Endodermal cell (in vitro differentiated cells): ENCODE measurements at regions not wholly inside any gene's neighbourhood (a gene's known extent, or its start where the extent isn't known, plus 50 kb on each side); places are given as distances from the start of the nearest gene placed in this dataset.
A peak's percentile ranks its signal among the peaks of the same experiment; 100 is the strongest.

Experiments
- DNase-seq: peaks from one replicate; pipeline ENCODE4 v3.0.0-alpha.2; 2017
- H3K27ac ChIP-seq: 2 replicates; pipeline ENCODE4 v1.5.1; 2013; ENCODE audit warnings: mild to moderate bottlenecking, low read depth, low read length, moderate library complexity
- H3K27me3 ChIP-seq: 2 replicates; pipeline ENCODE4 v1.6.1; 2013; ENCODE audit warnings: mild to moderate bottlenecking, low read length, moderate library complexity; ENCODE audit not compliant: insufficient read depth, control insufficient read depth, poor library complexity, severe bottlenecking
- H3K36me3 ChIP-seq: 2 replicates; pipeline ENCODE4 v1.7.0; 2013; ENCODE audit warnings: mild to moderate bottlenecking, low read length, moderate library complexity; ENCODE audit not compliant: control insufficient read depth, insufficient read depth
- H3K4me1 ChIP-seq: one replicate; pipeline ENCODE4 v1.7.0; 2013; ENCODE audit warnings: low read length; ENCODE audit not compliant: control insufficient read depth, insufficient read depth
- H3K4me3 ChIP-seq: 2 replicates; pipeline ENCODE4 v1.5.1; 2013; ENCODE audit warnings: mild to moderate bottlenecking, low read length, moderate library complexity
- H3K9ac ChIP-seq: 2 replicates; pipeline ENCODE4 v1.6.1; 2013; ENCODE audit warnings: mild to moderate bottlenecking, low read length, moderate library complexity; ENCODE audit not compliant: poor library complexity, severe bottlenecking; ENCODE audit errors: extremely low read depth
- H3K9me3 ChIP-seq: 2 replicates; pipeline ENCODE4 v1.6.1; 2013; ENCODE audit warnings: mild to moderate bottlenecking, low read length, moderate library complexity; ENCODE audit not compliant: control insufficient read depth
- H3K27ac Mint-ChIP-seq: 2 replicates; pipeline ENCODE4 v1.8.0; 2020; ENCODE audit warnings: mixed read lengths
- H3K27me3 Mint-ChIP-seq: 2 replicates; pipeline ENCODE4 v1.8.0; 2021; ENCODE audit warnings: mild to moderate bottlenecking, mixed read lengths; ENCODE audit not compliant: insufficient read depth
- H3K36me3 Mint-ChIP-seq: 2 replicates; pipeline ENCODE4 v1.8.0; 2020; ENCODE audit warnings: low read depth, mixed read lengths
- H3K4me1 Mint-ChIP-seq: 2 replicates; pipeline ENCODE4 v1.8.0; 2020; ENCODE audit warnings: mixed read lengths
- H3K4me3 Mint-ChIP-seq: 2 replicates; pipeline ENCODE4 v1.8.0; 2020; ENCODE audit warnings: mild to moderate bottlenecking, moderate library complexity, mixed read lengths
- H3K9me3 Mint-ChIP-seq: 2 replicates; pipeline ENCODE4 v1.8.0; 2020; ENCODE audit warnings: mild to moderate bottlenecking, mixed read lengths
- WGBS, 2 experiments: methylation state at CpG; one replicate each; pipeline versions ENCODE4 v1.1.5 to v1.1.7; 2013; ENCODE audit warnings: missing lambda C conversion rate in 2 of 2, mixed read lengths in 1 of 2; ENCODE audit not compliant: insufficient coverage in 1 of 2, insufficient read length in 1 of 2; 5-methylcytosine and 5-hydroxymethylcytosine counted together
- TF ChIP-seq, protein P1 (sequence below): fragments of 200-600 bp; sonication (generic); conservative IDR thresholded peaks from 2 replicates; pipeline ENCODE4 v1.5.0; 2021; ENCODE audit warnings: antibody characterized with exemption, mild to moderate bottlenecking

- Histone ChIP-seq H3K4me3 (no peak overlapping the region), H3K27me3 (no peaks in the 10 kb centered on the region), H3K9ac (no peak overlapping the region), H3K36me3 (no peaks in the 10 kb centered on the region), H3K27ac (peak overlapping the region; percentile 83), H3K4me1 (no peaks in the 10 kb centered on the region), H3K9me3 (no peaks in the 10 kb centered on the region)
- peak; percentile 72 for DNase-seq
- H3K9me3 Mint-ChIP-seq, result no peaks in the 10 kb centered on the region
- H3K4me3 Mint-ChIP-seq, result no peak overlapping the region
- peak overlapping the region; percentile 33 for H3K27ac Mint-ChIP-seq
- TF ChIP-seq, protein P1, sequence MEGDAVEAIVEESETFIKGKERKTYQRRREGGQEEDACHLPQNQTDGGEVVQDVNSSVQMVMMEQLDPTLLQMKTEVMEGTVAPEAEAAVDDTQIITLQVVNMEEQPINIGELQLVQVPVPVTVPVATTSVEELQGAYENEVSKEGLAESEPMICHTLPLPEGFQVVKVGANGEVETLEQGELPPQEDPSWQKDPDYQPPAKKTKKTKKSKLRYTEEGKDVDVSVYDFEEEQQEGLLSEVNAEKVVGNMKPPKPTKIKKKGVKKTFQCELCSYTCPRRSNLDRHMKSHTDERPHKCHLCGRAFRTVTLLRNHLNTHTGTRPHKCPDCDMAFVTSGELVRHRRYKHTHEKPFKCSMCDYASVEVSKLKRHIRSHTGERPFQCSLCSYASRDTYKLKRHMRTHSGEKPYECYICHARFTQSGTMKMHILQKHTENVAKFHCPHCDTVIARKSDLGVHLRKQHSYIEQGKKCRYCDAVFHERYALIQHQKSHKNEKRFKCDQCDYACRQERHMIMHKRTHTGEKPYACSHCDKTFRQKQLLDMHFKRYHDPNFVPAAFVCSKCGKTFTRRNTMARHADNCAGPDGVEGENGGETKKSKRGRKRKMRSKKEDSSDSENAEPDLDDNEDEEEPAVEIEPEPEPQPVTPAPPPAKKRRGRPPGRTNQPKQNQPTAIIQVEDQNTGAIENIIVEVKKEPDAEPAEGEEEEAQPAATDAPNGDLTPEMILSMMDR, result no peak
- no peaks in the 10 kb centered on the region for H3K27me3 Mint-ChIP-seq
- H3K4me1 Mint-ChIP-seq, result peaks cover 43% of the 10 kb centered on the region
- 40 to 61% methylated on average over 15 to 17 of the region's 17 CpGs for WGBS, 2 experiments
- H3K36me3 Mint-ChIP-seq, result no peaks in the 10 kb centered on the region
Measured at GRCh38 chr16:51359141-51359955, 208.3 kb upstream of the SALL1 start.

GRCh38 chr16:51357839-51358238 lies 206.8 kb upstream of the SALL1 start:
- DNase-seq, result no peak
- H3K4me3 Mint-ChIP-seq, result no peak overlapping the region
- H3K27ac Mint-ChIP-seq, result no peak overlapping the region
- no peaks in the 10 kb centered on the region for H3K27me3 ChIP-seq
- H3K4me1 ChIP-seq, result no peaks in the 10 kb centered on the region
- no peaks in the 10 kb centered on the region for H3K9me3 Mint-ChIP-seq
- H3K4me3 ChIP-seq, result no peak overlapping the region
- TF ChIP-seq, protein P1, result no peak
- peaks cover 43% of the 10 kb centered on the region for H3K4me1 Mint-ChIP-seq
- H3K27me3 Mint-ChIP-seq, result no peaks in the 10 kb centered on the region
- H3K27ac ChIP-seq, result no peak overlapping the region
- H3K9me3 ChIP-seq, result no peaks in the 10 kb centered on the region
- H3K36me3 Mint-ChIP-seq, result no peaks in the 10 kb centered on the region
- H3K9ac ChIP-seq, result no peak overlapping the region
- no peaks in the 10 kb centered on the region for H3K36me3 ChIP-seq

DNA sequence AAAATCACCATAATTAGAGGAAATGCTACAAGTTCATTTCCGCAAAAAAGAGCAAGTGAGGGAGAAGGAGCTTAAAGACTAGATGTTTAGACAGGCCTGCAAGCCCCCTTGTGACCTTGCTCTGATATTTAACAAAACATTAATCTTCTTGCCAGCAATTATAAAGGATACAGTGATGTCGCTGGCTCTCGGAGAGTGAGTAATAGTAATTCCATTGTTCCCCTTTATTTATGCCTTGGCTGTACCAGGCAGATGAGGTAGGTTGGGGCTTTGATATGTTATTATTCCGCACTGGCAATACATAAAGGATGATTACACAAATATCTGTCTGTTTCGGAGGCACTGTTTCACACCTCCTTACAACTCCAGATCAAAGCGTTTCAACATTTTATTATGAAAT lies 204.8 kb upstream of the SALL1 start:
- Histone ChIP-seq H3K27ac (no peak overlapping the region), H3K27me3 (no peaks in the 10 kb centered on the region), H3K4me1 (no peaks in the 10 kb centered on the region), H3K9me3 (no peaks in the 10 kb centered on the region), H3K4me3 (no peak overlapping the region), H3K9ac (no peak overlapping the region), H3K36me3 (no peaks in the 10 kb centered on the region)
- TF ChIP-seq, protein P1, result no peak
- Mint-ChIP-seq H3K36me3 (no peaks in the 10 kb centered on the region), H3K27ac (no peak overlapping the region), H3K27me3 (no peaks in the 10 kb centered on the region), H3K4me3 (no peak overlapping the region), H3K9me3 (no peaks in the 10 kb centered on the region), H3K4me1 (peaks cover 43% of the 10 kb centered on the region)
- 89% methylated on average over 6 of the region's 6 CpGs; no CpG with 5 or more reads in 1 of the 2 experiments for WGBS, 2 experiments
- no peak for DNase-seq
